ENCODE measurements at regions not wholly inside any gene's neighbourhood (a gene's known extent, or its start where the extent isn't known, plus 50 kb on each side); places are given as distances from the start of the nearest gene placed in this dataset.

DNA sequence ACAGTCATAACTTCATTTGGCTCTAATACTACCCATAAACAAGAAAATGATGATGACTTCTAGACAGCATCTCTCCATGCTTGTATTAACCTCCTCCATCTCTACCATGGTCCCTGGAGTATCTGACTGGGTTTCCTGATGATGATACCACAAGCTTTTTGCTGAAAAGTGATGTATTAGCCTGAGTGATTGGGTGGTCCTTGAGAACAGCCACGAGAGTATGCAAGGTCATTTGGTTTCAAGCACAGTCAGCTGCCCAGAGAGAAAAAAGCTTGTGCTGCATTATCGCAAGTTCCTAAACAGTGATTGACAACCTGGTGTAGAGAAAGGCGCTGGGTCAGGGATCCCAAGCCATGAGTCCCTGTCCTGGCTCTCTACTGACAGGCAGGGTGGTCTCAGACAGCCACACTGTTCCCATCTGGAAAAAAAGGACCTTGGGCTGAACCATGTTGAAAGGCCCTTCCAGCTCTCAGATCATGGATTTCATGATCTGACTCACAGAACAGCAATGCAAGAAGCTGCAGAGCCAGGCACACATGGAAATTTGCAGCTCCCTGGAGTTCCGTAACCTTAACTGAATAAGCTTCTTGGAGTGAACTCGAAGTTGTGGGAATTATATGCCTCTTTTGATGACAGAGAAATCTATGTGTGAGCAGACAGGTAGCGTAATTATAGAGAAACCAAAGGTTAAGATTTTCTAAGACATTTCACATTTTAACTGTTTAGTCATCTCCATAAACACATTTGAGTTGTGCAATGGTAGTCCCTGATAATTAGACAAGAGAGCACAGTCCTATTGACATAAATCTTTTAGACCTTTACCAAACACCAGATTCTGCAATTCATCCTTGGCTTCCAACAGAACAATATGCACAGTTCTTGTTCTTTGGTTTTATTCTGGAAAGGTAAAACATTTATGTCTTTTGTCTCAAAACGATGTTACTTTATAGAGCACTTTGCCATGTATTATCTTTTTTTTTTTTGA lies 54.1 kb upstream of the UBASH3B start (continued):
- TF ChIP-seq MXI1 (IDR thresholded peaks at IDR 0.05; ENCODE audit: borderline replicate concordance, low read depth, low read length), result no peak

DNA sequence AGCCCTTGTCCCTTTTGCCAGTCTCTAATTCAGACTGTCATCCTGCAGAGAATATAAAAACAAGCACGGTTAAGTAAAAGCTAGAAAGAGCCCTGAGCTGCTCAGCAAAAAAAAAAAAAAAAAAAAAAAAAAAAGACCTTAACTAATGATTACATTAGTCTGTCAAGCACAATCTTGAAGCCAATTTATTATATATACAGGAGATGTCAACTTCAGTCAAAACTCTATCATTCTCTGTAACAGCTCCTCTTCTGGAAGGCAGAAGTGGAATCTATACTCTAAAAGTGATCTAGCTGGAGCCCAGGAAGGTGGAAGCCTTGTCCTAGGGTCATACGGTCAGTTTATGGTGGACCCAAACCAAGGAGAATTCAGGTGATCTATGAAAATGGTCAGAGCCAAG lies 55.2 kb upstream of the UBASH3B start:
- no peak overlapping the region for H3K4ac ChIP-seq (ENCODE audit: low read depth, low read length)
- BruUV-seq (replicated peaks), result no TSS peak

More for the DNA sequence above, 55.2 kb upstream of the UBASH3B start:
- intact Hi-C loops (cut with micrococcal nuclease) (no loop called here), in situ Hi-C loops (cut with MboI; ENCODE audit: low sequenced_read_pairs) (loop anchor here (10.0 kb wide), 1 partner anchor 425 kb away; no protein-coding TSS in a partner anchor), dilution Hi-C loops (cut with HindIII; ENCODE audit: low sequenced_read_pairs, unreplicated experiment) (no loop called here)
- TF ChIP-seq, protein P1, sequence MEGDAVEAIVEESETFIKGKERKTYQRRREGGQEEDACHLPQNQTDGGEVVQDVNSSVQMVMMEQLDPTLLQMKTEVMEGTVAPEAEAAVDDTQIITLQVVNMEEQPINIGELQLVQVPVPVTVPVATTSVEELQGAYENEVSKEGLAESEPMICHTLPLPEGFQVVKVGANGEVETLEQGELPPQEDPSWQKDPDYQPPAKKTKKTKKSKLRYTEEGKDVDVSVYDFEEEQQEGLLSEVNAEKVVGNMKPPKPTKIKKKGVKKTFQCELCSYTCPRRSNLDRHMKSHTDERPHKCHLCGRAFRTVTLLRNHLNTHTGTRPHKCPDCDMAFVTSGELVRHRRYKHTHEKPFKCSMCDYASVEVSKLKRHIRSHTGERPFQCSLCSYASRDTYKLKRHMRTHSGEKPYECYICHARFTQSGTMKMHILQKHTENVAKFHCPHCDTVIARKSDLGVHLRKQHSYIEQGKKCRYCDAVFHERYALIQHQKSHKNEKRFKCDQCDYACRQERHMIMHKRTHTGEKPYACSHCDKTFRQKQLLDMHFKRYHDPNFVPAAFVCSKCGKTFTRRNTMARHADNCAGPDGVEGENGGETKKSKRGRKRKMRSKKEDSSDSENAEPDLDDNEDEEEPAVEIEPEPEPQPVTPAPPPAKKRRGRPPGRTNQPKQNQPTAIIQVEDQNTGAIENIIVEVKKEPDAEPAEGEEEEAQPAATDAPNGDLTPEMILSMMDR (conservative IDR thresholded peaks at IDR 0.05; ENCODE audit: low read depth, low read length), result no peak
- TF ChIP-seq CHD1 (IDR thresholded peaks at IDR 0.05; ENCODE audit: low read depth, low read length) (no peak), RFX5 (IDR thresholded peaks at IDR 0.05; ENCODE audit: low read depth, low read length) (no peak), FOS (IDR thresholded peaks at IDR 0.05; ENCODE audit: low read depth, low read length) (no peak), RAD21 (IDR thresholded peaks at IDR 0.05; ENCODE audit: low read length) (no peak), NFE2L2 (IDR thresholded peaks at IDR 0.05; ENCODE audit: low read depth, low read length) (no peak), RCOR1 (IDR thresholded peaks at IDR 0.05; ENCODE audit: insufficient replicate concordance, low read length) (no peak)
- TF ChIP-seq, protein P2, sequence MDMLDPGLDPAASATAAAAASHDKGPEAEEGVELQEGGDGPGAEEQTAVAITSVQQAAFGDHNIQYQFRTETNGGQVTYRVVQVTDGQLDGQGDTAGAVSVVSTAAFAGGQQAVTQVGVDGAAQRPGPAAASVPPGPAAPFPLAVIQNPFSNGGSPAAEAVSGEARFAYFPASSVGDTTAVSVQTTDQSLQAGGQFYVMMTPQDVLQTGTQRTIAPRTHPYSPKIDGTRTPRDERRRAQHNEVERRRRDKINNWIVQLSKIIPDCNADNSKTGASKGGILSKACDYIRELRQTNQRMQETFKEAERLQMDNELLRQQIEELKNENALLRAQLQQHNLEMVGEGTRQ (IDR thresholded peaks at IDR 0.05; ENCODE audit: low read depth, low read length), result no peak
- TF ChIP-seq, protein P3, sequence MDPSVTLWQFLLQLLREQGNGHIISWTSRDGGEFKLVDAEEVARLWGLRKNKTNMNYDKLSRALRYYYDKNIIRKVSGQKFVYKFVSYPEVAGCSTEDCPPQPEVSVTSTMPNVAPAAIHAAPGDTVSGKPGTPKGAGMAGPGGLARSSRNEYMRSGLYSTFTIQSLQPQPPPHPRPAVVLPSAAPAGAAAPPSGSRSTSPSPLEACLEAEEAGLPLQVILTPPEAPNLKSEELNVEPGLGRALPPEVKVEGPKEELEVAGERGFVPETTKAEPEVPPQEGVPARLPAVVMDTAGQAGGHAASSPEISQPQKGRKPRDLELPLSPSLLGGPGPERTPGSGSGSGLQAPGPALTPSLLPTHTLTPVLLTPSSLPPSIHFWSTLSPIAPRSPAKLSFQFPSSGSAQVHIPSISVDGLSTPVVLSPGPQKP (IDR thresholded peaks at IDR 0.05; ENCODE audit: borderline replicate concordance, low read depth, low read length), result no peak
- ChIA-PET POLR2A (ENCODE audit: unreplicated experiment) (no interaction called here), CTCF (interaction anchor here (0.6 to 1.1 kb wide), 2 partner anchors 19 to 39 kb away, joined by 3 to 5 read pairs; no protein-coding TSS in a partner anchor)
- H3K18ac ChIP-seq (ENCODE audit: low read depth, low read length), result no peak overlapping the region
- no peaks in the 10 kb centered on the region for H3K36me3 ChIP-seq (ENCODE audit: control insufficient read depth, insufficient read depth, low read length)
- H4K91ac ChIP-seq (ENCODE audit: insufficient read depth, low read depth, low read length), result no peak overlapping the region
- no peak overlapping the region for H2BK120ac ChIP-seq (ENCODE audit: low read depth, low read length)
- no peaks in the 10 kb centered on the region for H4K20me1 ChIP-seq (ENCODE audit: insufficient read depth, low read length)
- no CpG with 5 or more reads among the region's 2 CpGs for WGBS, 2 experiments (ENCODE audit: extremely low coverage in 2 of 2, insufficient read length in 1 of 2)
- no peak overlapping the region for H4K8ac ChIP-seq (ENCODE audit: low read depth in 2 of 2, low read length in 2 of 2)
- no peak overlapping the region for H2BK15ac ChIP-seq (ENCODE audit: low read depth, low read length)
- no peaks in the 10 kb centered on the region for H3K79me1 ChIP-seq (ENCODE audit: low read depth in 1 of 2, low read length in 2 of 2)
- H2AK9ac ChIP-seq (replicated peaks; ENCODE audit: low read depth, low read length, poor library complexity), result no peak overlapping the region
- ATAC-seq (ENCODE audit: low read depth) (no peak), DNase-seq (no peak)
- no peak overlapping the region for H3K23ac ChIP-seq (ENCODE audit: low read depth, low read length)
- H4K5ac ChIP-seq (ENCODE audit: low read depth, low read length), result no peak overlapping the region
- no peak overlapping the region for H3K56ac ChIP-seq (ENCODE audit: extremely low read depth, insufficient read depth, low read length)
- no peak overlapping the region for H3K14ac ChIP-seq (replicated peaks; ENCODE audit: low read depth, low read length)
- no peak overlapping the region for H2BK5ac ChIP-seq (ENCODE audit: low read depth, low read length, poor library complexity, severe bottlenecking)
- no peak overlapping the region for H3K4me2 ChIP-seq (ENCODE audit: low read depth, low read length)
- H3K9me1 ChIP-seq (ENCODE audit: insufficient read depth, low read length), result no peaks in the 10 kb centered on the region; the same call in 1 of the 2 replicates
- H2AK5ac ChIP-seq (ENCODE audit: low read depth, low read length), result no peak overlapping the region
- no peaks in the 10 kb centered on the region for H3K9me3 ChIP-seq (ENCODE audit: control insufficient read depth, insufficient read depth, low read length)
- H2BK20ac ChIP-seq (ENCODE audit: low read depth, low read length), result no peak overlapping the region
- H3K27me3 ChIP-seq (ENCODE audit: control insufficient read depth, insufficient read depth, low read length), result peaks cover 12% of the 10 kb centered on the region
- peaks cover 2% of the 10 kb centered on the region; the same call in 1 of the 2 replicates for H3K4me1 ChIP-seq (ENCODE audit: control insufficient read depth, insufficient read depth, low read length)
- H3K4me3 ChIP-seq (ENCODE audit: insufficient read depth, low read depth, low read length), result no peak overlapping the region
- H3K27ac ChIP-seq (ENCODE audit: insufficient read depth, low read length), result no peak overlapping the region
- no peak overlapping the region for H2AFZ ChIP-seq (replicated peaks; ENCODE audit: low read length, poor library complexity)
- H3K9ac ChIP-seq (ENCODE audit: low read depth, low read length), result no peak overlapping the region
